ENCODE measurements at regions not wholly inside any gene's neighbourhood (a gene's known extent, or its start where the extent isn't known, plus 50 kb on each side); places are given as distances from the start of the nearest gene placed in this dataset.
"Not testable (repeated sequence)": the region's sequence is repeated elsewhere in the genome, so short reads cannot be mapped to it uniquely, and the experiment has no call there.

- no peak overlapping the region for H3K4me3 Mint-ChIP-seq
- no peaks in the 10 kb centered on the region for H3K36me3 Mint-ChIP-seq (ENCODE audit: low read depth)
- H3K27me3 Mint-ChIP-seq = no peaks in the 10 kb centered on the region
- DNase-seq = no peak
- no peaks in the 10 kb centered on the region for H3K9me3 Mint-ChIP-seq
- no peaks in the 10 kb centered on the region for H3K4me1 Mint-ChIP-seq
- ChIA-PET CTCF (no interaction called here), POLR2A (no interaction called here)
- H3K27ac Mint-ChIP-seq = no peak overlapping the region
These were observed 262.9 kb downstream of the RDH14 start for GRCh38 chr2:18297534-18298058.

- Mint-ChIP-seq H3K36me3 (ENCODE audit: low read depth) (no peaks in the 10 kb centered on the region), H3K9me3 (no peaks in the 10 kb centered on the region), H3K4me3 (no peak overlapping the region), H3K4me1 (no peaks in the 10 kb centered on the region), H3K27ac (no peak overlapping the region), H3K27me3 (no peaks in the 10 kb centered on the region)
- ChIA-PET CTCF (no interaction called here), POLR2A (no interaction called here)
- DNase-seq = no peak
These were observed 270.1 kb downstream of the RDH14 start for GRCh38 chr2:18290386-18290785.

- Mint-ChIP-seq H3K27me3 (no peaks in the 10 kb centered on the region), H3K9me3 (no peaks in the 10 kb centered on the region), H3K4me3 (no peak overlapping the region), H3K4me1 (no peaks in the 10 kb centered on the region), H3K27ac (no peak overlapping the region), H3K36me3 (ENCODE audit: low read depth) (no peaks in the 10 kb centered on the region)
- DNase-seq = no peak
- CTCF ChIA-PET = no interaction called here
- POLR2A ChIA-PET = no interaction called here
These were observed 273.6 kb downstream of the RDH14 start for GRCh38 chr2:18286897-18287296.

- DNase-seq = no peak
- no peaks in the 10 kb centered on the region for H3K4me1 Mint-ChIP-seq
- no peak overlapping the region for H3K4me3 Mint-ChIP-seq
- H3K27ac Mint-ChIP-seq = no peak overlapping the region
- H3K36me3 Mint-ChIP-seq (ENCODE audit: low read depth) = no peaks in the 10 kb centered on the region
- no peaks in the 10 kb centered on the region for H3K9me3 Mint-ChIP-seq
- ChIA-PET CTCF (no interaction called here), POLR2A (no interaction called here)
- no peaks in the 10 kb centered on the region for H3K27me3 Mint-ChIP-seq
These were observed 276.1 kb downstream of the RDH14 start for GRCh38 chr2:18284331-18284730.

GRCh38 chr2:18282026-18282425 lies 278.4 kb downstream of the RDH14 start:
- H3K27me3 Mint-ChIP-seq = no peaks in the 10 kb centered on the region
- no peaks in the 10 kb centered on the region for H3K4me1 Mint-ChIP-seq
- no peak overlapping the region for H3K27ac Mint-ChIP-seq
- H3K4me3 Mint-ChIP-seq = no peak overlapping the region
- POLR2A ChIA-PET = no interaction called here
- CTCF ChIA-PET = no interaction called here
- no peaks in the 10 kb centered on the region for H3K9me3 Mint-ChIP-seq
- no peak for DNase-seq
- H3K36me3 Mint-ChIP-seq (ENCODE audit: low read depth) = no peaks in the 10 kb centered on the region

- no peaks in the 10 kb centered on the region for H3K27me3 Mint-ChIP-seq
- no peaks in the 10 kb centered on the region for H3K9me3 Mint-ChIP-seq
- H3K4me1 Mint-ChIP-seq = no peaks in the 10 kb centered on the region
- ChIA-PET POLR2A (no interaction called here), CTCF (no interaction called here)
- DNase-seq = no peak
- no peaks in the 10 kb centered on the region for H3K36me3 Mint-ChIP-seq (ENCODE audit: low read depth)
- no peak overlapping the region for H3K4me3 Mint-ChIP-seq
- no peak overlapping the region for H3K27ac Mint-ChIP-seq
These were observed 283.8 kb downstream of the RDH14 start for GRCh38 chr2:18276583-18277075.

GRCh38 chr2:18273205-18273604 lies 287.2 kb downstream of the RDH14 start:
- no peak for DNase-seq
- ChIA-PET CTCF (no interaction called here), POLR2A (no interaction called here)
- Mint-ChIP-seq H3K4me3 (no peak overlapping the region), H3K9me3 (no peaks in the 10 kb centered on the region), H3K27ac (no peak overlapping the region), H3K36me3 (ENCODE audit: low read depth) (no peaks in the 10 kb centered on the region), H3K27me3 (no peaks in the 10 kb centered on the region), H3K4me1 (no peaks in the 10 kb centered on the region)

GRCh38 chr2:18272148-18272494 lies 288.3 kb downstream of the RDH14 start:
- H3K27ac Mint-ChIP-seq = no peak overlapping the region
- no peaks in the 10 kb centered on the region for H3K27me3 Mint-ChIP-seq

GRCh38 chr2:18271370-18272147 lies 288.9 kb downstream of the RDH14 start:
- no peak for DNase-seq
- H3K27me3 Mint-ChIP-seq = no peaks in the 10 kb centered on the region
- no peaks in the 10 kb centered on the region for H3K36me3 Mint-ChIP-seq (ENCODE audit: low read depth)
- no peaks in the 10 kb centered on the region for H3K9me3 Mint-ChIP-seq
- ChIA-PET POLR2A (no interaction called here), CTCF (no interaction called here)
- H3K4me3 Mint-ChIP-seq = no peak overlapping the region
- H3K27ac Mint-ChIP-seq = no peak overlapping the region
- H3K4me1 Mint-ChIP-seq = no peaks in the 10 kb centered on the region

More at GRCh38 chr2:18272148-18272494, 288.3 kb downstream of the RDH14 start:
- H3K4me3 Mint-ChIP-seq = no peak overlapping the region
- H3K36me3 Mint-ChIP-seq (ENCODE audit: low read depth) = no peaks in the 10 kb centered on the region
- POLR2A ChIA-PET = no interaction called here
- CTCF ChIA-PET = no interaction called here
- no peaks in the 10 kb centered on the region for H3K9me3 Mint-ChIP-seq
- no peak for DNase-seq
- no peaks in the 10 kb centered on the region for H3K4me1 Mint-ChIP-seq

- Mint-ChIP-seq H3K27me3 (no peaks in the 10 kb centered on the region), H3K4me1 (no peaks in the 10 kb centered on the region), H3K27ac (no peak overlapping the region), H3K36me3 (ENCODE audit: low read depth) (no peaks in the 10 kb centered on the region), H3K9me3 (no peaks in the 10 kb centered on the region), H3K4me3 (no peak overlapping the region)
- POLR2A ChIA-PET = no interaction called here
- DNase-seq = no peak
- CTCF ChIA-PET = no interaction called here
These were observed 292.1 kb downstream of the RDH14 start for GRCh38 chr2:18268400-18268799.

GRCh38 chr2:18267501-18267900 lies 293.0 kb downstream of the RDH14 start:
- Mint-ChIP-seq H3K36me3 (ENCODE audit: low read depth) (no peaks in the 10 kb centered on the region), H3K4me1 (no peaks in the 10 kb centered on the region), H3K9me3 (no peaks in the 10 kb centered on the region), H3K27ac (no peak overlapping the region), H3K4me3 (no peak overlapping the region), H3K27me3 (no peaks in the 10 kb centered on the region)
- DNase-seq = no peak
- ChIA-PET CTCF (no interaction called here), POLR2A (no interaction called here)

GRCh38 chr2:18266699-18267098 lies 293.8 kb downstream of the RDH14 start:
- H3K27me3 Mint-ChIP-seq; DNase-seq; H3K27ac Mint-ChIP-seq; H3K4me3 Mint-ChIP-seq; H3K36me3 Mint-ChIP-seq (ENCODE audit: low read depth); POLR2A ChIA-PET; H3K9me3 Mint-ChIP-seq; H3K4me1 Mint-ChIP-seq; CTCF ChIA-PET: not testable (repeated sequence)

GRCh38 chr2:18265614-18266586 lies 294.6 kb downstream of the RDH14 start:
- ChIA-PET CTCF (no interaction called here), POLR2A (no interaction called here)
- Mint-ChIP-seq H3K4me3 (no peak overlapping the region), H3K4me1 (no peaks in the 10 kb centered on the region), H3K9me3 (no peaks in the 10 kb centered on the region), H3K27me3 (no peaks in the 10 kb centered on the region), H3K27ac (no peak overlapping the region), H3K36me3 (ENCODE audit: low read depth) (no peaks in the 10 kb centered on the region)
- DNase-seq = no peak
